MCF 10A (cell line): ENCODE measurements at regions not wholly inside any gene's neighbourhood (a gene's known extent, or its start where the extent isn't known, plus 50 kb on each side); places are given as distances from the start of the nearest gene placed in this dataset.

Source experiments
- BruUV-seq: library from RNA; stranded (reverse); fragments of 400-500 nt; replicated peaks from 2 replicates; lab custom pipeline; 2021; lab: Mats Ljungman, UMichigan
- CTCF ChIA-PET: fragments of 300-600 bp; sonication (Branson Sonifier 250); formaldehyde crosslinking; extraction: SDS; loops from one replicate; lab custom pipeline; 2021; ENCODE audit warnings: antibody characterized with exemption, inconsistent platforms; lab: Yijun Ruan, JAX
- POLR2A ChIA-PET: fragments of 300-600, 350-650 bp; sonication (Branson Sonifier 250); formaldehyde crosslinking; extraction: SDS; loops from one replicate; lab custom pipeline; 2020; ENCODE audit warnings: antibody characterized with exemption, inconsistent platforms; lab: Yijun Ruan, JAX
- DNase-seq: peaks from one replicate; pipeline ENCODE4 v3.0.0-alpha.2; 2018; ENCODE audit not compliant: unreplicated experiment
- H3K27ac Mint-ChIP-seq: one replicate; pipeline ENCODE4 v1.8.0; 2022; ENCODE audit warnings: mild to moderate bottlenecking, low read depth, mixed read lengths; ENCODE audit not compliant: unreplicated experiment
- H3K27me3 Mint-ChIP-seq: one replicate; pipeline ENCODE4 v1.8.0; 2022; ENCODE audit warnings: mixed read lengths; ENCODE audit not compliant: insufficient read depth, unreplicated experiment
- H3K36me3 Mint-ChIP-seq: one replicate; pipeline ENCODE4 v1.8.0; 2022; ENCODE audit warnings: mild to moderate bottlenecking, moderate library complexity, mixed read lengths; ENCODE audit not compliant: insufficient read depth, unreplicated experiment
- H3K4me1 Mint-ChIP-seq: one replicate; pipeline ENCODE4 v1.8.0; 2022; ENCODE audit warnings: mixed read lengths; ENCODE audit not compliant: insufficient read depth, unreplicated experiment
- H3K4me3 Mint-ChIP-seq: one replicate; pipeline ENCODE4 v1.8.0; 2022; ENCODE audit warnings: mild to moderate bottlenecking, moderate library complexity, mixed read lengths; ENCODE audit not compliant: unreplicated experiment
- H3K9me3 Mint-ChIP-seq: one replicate; pipeline ENCODE4 v1.8.0; 2022; ENCODE audit warnings: mixed read lengths; ENCODE audit not compliant: unreplicated experiment
- CTCF ChIP-seq: fragments of 200-600 bp; IDR thresholded peaks from one replicate; pipeline ENCODE4 v1.8.0; 2022; ENCODE audit warnings: antibody characterized with exemption, mild to moderate bottlenecking; ENCODE audit not compliant: unreplicated experiment
- intact Hi-C: fragments of 100-400 bp; cut with micrococcal nuclease; formaldehyde crosslinking; loops from 2 replicates; pipeline ENCODE4 v1.14.1; 2022

- ChIA-PET POLR2A (no interaction called here), CTCF (interaction anchor here (0.6 kb wide), 2 partner anchors 36 to 442 kb away, joined by 3 to 4 read pairs; no protein-coding TSS in a partner anchor)
- no peaks in the 10 kb centered on the region for H3K27me3 Mint-ChIP-seq
- H3K4me1 Mint-ChIP-seq: no peaks in the 10 kb centered on the region
- no peak for DNase-seq
- no TSS peak for BruUV-seq
- no peak overlapping the region for H3K4me3 Mint-ChIP-seq
- H3K36me3 Mint-ChIP-seq: no peaks in the 10 kb centered on the region
- no peak overlapping the region for H3K27ac Mint-ChIP-seq
- intact Hi-C loops: no loop called here
- no peaks in the 10 kb centered on the region for H3K9me3 Mint-ChIP-seq
- TF ChIP-seq CTCF: no peak
Measured at GRCh38 chr7:91600112-91600511, 280.4 kb downstream of the MTERF1 start.

GRCh38 chr7:91603707-91604106 lies 276.8 kb downstream of the MTERF1 start:
- no TSS peak for BruUV-seq
- ChIA-PET CTCF (interaction anchor here (0.5 kb wide), 1 partner anchor 311 kb away, joined by 3 read pairs; no protein-coding TSS in a partner anchor), POLR2A (no interaction called here)
- Mint-ChIP-seq H3K36me3 (no peaks in the 10 kb centered on the region), H3K4me1 (no peaks in the 10 kb centered on the region), H3K4me3 (no peak overlapping the region), H3K27ac (no peak overlapping the region), H3K9me3 (no peaks in the 10 kb centered on the region), H3K27me3 (no peaks in the 10 kb centered on the region)
- intact Hi-C loops: no loop called here
- no peak for DNase-seq
- TF ChIP-seq CTCF: no peak

GRCh38 chr7:91608606-91609005 lies 271.9 kb downstream of the MTERF1 start:
- intact Hi-C loops: loop anchor here (1.0 kb wide), 1 partner anchor 525 kb away; no protein-coding TSS in a partner anchor
- ChIA-PET CTCF (interaction anchor here (1.2 kb wide), 1 partner anchor 519 kb away, joined by 5 read pairs; no protein-coding TSS in a partner anchor), POLR2A (no interaction called here)
- no peaks in the 10 kb centered on the region for H3K27me3 Mint-ChIP-seq
- no peak overlapping the region for H3K4me3 Mint-ChIP-seq
- no peak overlapping the region for H3K27ac Mint-ChIP-seq
- no peak for DNase-seq
- TF ChIP-seq CTCF: no peak
- BruUV-seq: no TSS peak
- no peaks in the 10 kb centered on the region for H3K9me3 Mint-ChIP-seq
- peaks cover 6% of the 10 kb centered on the region for H3K4me1 Mint-ChIP-seq
- H3K36me3 Mint-ChIP-seq: no peaks in the 10 kb centered on the region

GRCh38 chr7:91609525-91609924 lies 271.0 kb downstream of the MTERF1 start:
- H3K4me3 Mint-ChIP-seq: no peak overlapping the region
- CTCF ChIA-PET: interaction anchor here (0.5 to 1.1 kb wide), 7 partner anchors 90 to 1001 kb away, joined by 3 to 5 read pairs (median 3); no protein-coding TSS in a partner anchor
- H3K36me3 Mint-ChIP-seq: no peaks in the 10 kb centered on the region
- no peak overlapping the region for H3K27ac Mint-ChIP-seq
- H3K27me3 Mint-ChIP-seq: no peaks in the 10 kb centered on the region
- TF ChIP-seq CTCF: no peak
- no peaks in the 10 kb centered on the region for H3K9me3 Mint-ChIP-seq
- H3K4me1 Mint-ChIP-seq: peaks cover 6% of the 10 kb centered on the region
- no peak for DNase-seq
- POLR2A ChIA-PET: no interaction called here
- BruUV-seq: no TSS peak
- intact Hi-C loops: loop anchor here (1.0 kb wide), 1 partner anchor 526 kb away; no protein-coding TSS in a partner anchor
